ENCODE measurements at regions not wholly inside any gene's neighbourhood (a gene's known extent, or its start where the extent isn't known, plus 50 kb on each side); places are given as distances from the start of the nearest gene placed in this dataset.

DNA sequence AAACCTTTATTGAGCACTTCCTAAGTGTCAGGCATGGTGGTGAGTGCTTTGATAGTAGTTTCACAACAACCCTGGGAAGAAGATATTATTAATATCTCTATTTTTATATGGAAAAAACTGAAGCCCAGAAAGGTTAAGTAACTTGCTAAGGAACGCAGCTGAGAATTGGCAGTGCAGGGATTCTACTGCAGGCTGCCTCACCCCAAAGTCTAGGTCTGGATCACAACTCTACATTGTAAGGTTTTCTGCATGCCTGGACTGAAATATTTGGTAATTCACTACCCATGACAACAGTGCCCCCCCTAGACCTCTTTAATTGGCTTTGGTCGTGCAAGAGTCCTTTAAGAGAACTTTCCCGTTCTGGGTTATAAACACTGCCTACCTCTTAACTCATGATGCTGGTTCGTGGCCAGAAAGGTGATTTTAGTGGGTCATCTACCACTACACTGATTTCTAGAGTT, 67.1 kb upstream of the KCNQ5 start:
- ATAC-seq = no peak
- no peak overlapping the region for H2AFZ ChIP-seq (ENCODE audit: control insufficient read depth, low read depth, low read length)
- BruUV-seq (replicated peaks) = no TSS peak

More for the DNA sequence above, 67.1 kb upstream of the KCNQ5 start:
- ChIA-PET POLR2A (no interaction called here), SMC1A (ENCODE audit: uncharacterized antibody, unreplicated experiment) (interaction anchor here (1.3 kb wide), 1 partner anchor 26 kb away, joined by 3 read pairs; no protein-coding TSS in a partner anchor), CTCF (no interaction called here), RAD21 (ENCODE audit: unreplicated experiment) (no interaction called here)
- WGBS (ENCODE audit: insufficient coverage, insufficient replicate concordance, low lambda C conversion rate, missing lambda C conversion rate) = 36% methylated on average over 4 of the region's 4 CpGs
- H3K27me3 ChIP-seq (replicated peaks in 1 of 2; ENCODE audit: control insufficient read depth in 2 of 2, insufficient read depth in 2 of 2, low read length in 1 of 2) = no peaks in the 10 kb centered on the region
- TF ChIP-seq POLR2AphosphoS2 (IDR thresholded peaks at IDR 0.05; ENCODE audit: low read depth, low read length) (no peak), ZZZ3 (IDR thresholded peaks at IDR 0.05; ENCODE audit: control insufficient read depth, insufficient read length, low read depth) (no peak), JUNB (IDR thresholded peaks at IDR 0.05) (no peak), IKZF2 (IDR thresholded peaks at IDR 0.05) (no peak), CREM (IDR thresholded peaks at IDR 0.05; ENCODE audit: low read depth) (no peak), ZNF622 (IDR thresholded peaks at IDR 0.05) (no peak), SPI1 (IDR thresholded peaks at IDR 0.05; ENCODE audit: borderline replicate concordance, insufficient read depth, low read depth, low read length) (no peak), DPF2 (IDR thresholded peaks at IDR 0.05) (no peak), EZH2 (IDR thresholded peaks at IDR 0.05; ENCODE audit: borderline replicate concordance, control insufficient read depth, low read depth, low read length) (no peak), MTA3 (IDR thresholded peaks at IDR 0.05; ENCODE audit: borderline replicate concordance, low read length) (no peak), SIN3A (IDR thresholded peaks at IDR 0.05; ENCODE audit: low read depth, low read length) (no peak), IRF4 (IDR thresholded peaks at IDR 0.05; ENCODE audit: low read depth, low read length) (no peak), MYC (IDR thresholded peaks at IDR 0.05; ENCODE audit: insufficient read depth, insufficient read length, insufficient replicate concordance, low read length, severe bottlenecking) (no peak), MYB (IDR thresholded peaks at IDR 0.05; ENCODE audit: borderline replicate concordance, low read depth, low read length) (no peak), NR2C2 (IDR thresholded peaks at IDR 0.05; ENCODE audit: borderline replicate concordance, control insufficient read depth, insufficient read length, low read depth) (no peak)
- TF ChIP-seq, protein P1, sequence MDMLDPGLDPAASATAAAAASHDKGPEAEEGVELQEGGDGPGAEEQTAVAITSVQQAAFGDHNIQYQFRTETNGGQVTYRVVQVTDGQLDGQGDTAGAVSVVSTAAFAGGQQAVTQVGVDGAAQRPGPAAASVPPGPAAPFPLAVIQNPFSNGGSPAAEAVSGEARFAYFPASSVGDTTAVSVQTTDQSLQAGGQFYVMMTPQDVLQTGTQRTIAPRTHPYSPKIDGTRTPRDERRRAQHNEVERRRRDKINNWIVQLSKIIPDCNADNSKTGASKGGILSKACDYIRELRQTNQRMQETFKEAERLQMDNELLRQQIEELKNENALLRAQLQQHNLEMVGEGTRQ (IDR thresholded peaks at IDR 0.05; ENCODE audit: borderline replicate concordance, low read depth, low read length) = no peak
- TF ChIP-seq, protein P2, sequence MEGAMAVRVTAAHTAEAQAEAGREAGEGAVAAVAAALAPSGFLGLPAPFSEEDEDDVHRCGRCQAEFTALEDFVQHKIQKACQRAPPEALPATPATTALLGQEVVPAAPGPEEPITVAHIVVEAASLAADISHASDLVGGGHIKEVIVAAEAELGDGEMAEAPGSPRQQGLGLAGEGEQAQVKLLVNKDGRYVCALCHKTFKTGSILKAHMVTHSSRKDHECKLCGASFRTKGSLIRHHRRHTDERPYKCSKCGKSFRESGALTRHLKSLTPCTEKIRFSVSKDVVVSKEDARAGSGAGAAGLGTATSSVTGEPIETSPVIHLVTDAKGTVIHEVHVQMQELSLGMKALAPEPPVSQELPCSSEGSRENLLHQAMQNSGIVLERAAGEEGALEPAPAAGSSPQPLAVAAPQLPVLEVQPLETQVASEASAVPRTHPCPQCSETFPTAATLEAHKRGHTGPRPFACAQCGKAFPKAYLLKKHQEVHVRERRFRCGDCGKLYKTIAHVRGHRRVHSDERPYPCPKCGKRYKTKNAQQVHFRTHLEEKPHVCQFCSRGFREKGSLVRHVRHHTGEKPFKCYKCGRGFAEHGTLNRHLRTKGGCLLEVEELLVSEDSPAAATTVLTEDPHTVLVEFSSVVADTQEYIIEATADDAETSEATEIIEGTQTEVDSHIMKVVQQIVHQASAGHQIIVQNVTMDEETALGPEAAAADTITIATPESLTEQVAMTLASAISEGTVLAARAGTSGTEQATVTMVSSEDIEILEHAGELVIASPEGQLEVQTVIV (IDR thresholded peaks at IDR 0.05; ENCODE audit: borderline replicate concordance, partially characterized antibody) = no peak
- FAIRE-seq (no peak), DNase-seq (ENCODE audit: low read depth, low spot score) (no peak)
- H4K20me1 ChIP-seq (ENCODE audit: control insufficient read depth, insufficient read depth) = no peaks in the 10 kb centered on the region
- no peaks in the 10 kb centered on the region for H3K9me3 ChIP-seq (replicated peaks; ENCODE audit: control insufficient read depth, insufficient read depth, low read length)
- H3K4me1 ChIP-seq (ENCODE audit: control insufficient read depth, insufficient read depth, low read length) = no peaks in the 10 kb centered on the region
- intact Hi-C loops (cut with micrococcal nuclease; ENCODE audit: unreplicated experiment) = no loop called here
- H3K27ac ChIP-seq (ENCODE audit: control insufficient read depth, insufficient read depth) = no peak overlapping the region
- H3K4me2 ChIP-seq (ENCODE audit: control insufficient read depth, insufficient read depth) = no peak overlapping the region
- H3K36me3 ChIP-seq (ENCODE audit: control insufficient read depth in 2 of 2, insufficient read depth in 2 of 2, low read length in 1 of 2) = no peaks in the 10 kb centered on the region
- in situ Hi-C loops (cut with MboI) = no loop called here
- H3K9ac ChIP-seq (ENCODE audit: control insufficient read depth, insufficient read depth, low read length) = no peak overlapping the region
- H3K79me2 ChIP-seq (ENCODE audit: control insufficient read depth, insufficient read depth, low read length) = no peaks in the 10 kb centered on the region
- no peak overlapping the region for H3K4me3 ChIP-seq
